Dermis blood vessel endothelial cell (primary cell): ENCODE measurements at regions not wholly inside any gene's neighbourhood (a gene's known extent, or its start where the extent isn't known, plus 50 kb on each side); places are given as distances from the start of the nearest gene placed in this dataset.
"Not testable (repeated sequence)": the region's sequence is repeated elsewhere in the genome, so short reads cannot be mapped to it uniquely, and the experiment has no call there.

Source experiments
- DNase-seq: peaks from one replicate; pipeline ENCODE4 v3.0.0; 2010

GRCh38 chr5:50898966-50899365 lies 232.5 kb downstream of the PARP8 start:
- DNase-seq = no peak

- no peak for DNase-seq
Measured at GRCh38 chr5:50900952-50901510, 234.6 kb downstream of the PARP8 start.

- no peak for DNase-seq
Measured at GRCh38 chr5:50903651-50904050, 237.2 kb downstream of the PARP8 start.

GRCh38 chr5:50905996-50906570 lies 239.6 kb downstream of the PARP8 start:
- no peak for DNase-seq

- DNase-seq = not testable (repeated sequence)
Measured at GRCh38 chr5:50920160-50920559, 253.7 kb downstream of the PARP8 start.

- DNase-seq = no peak
Measured at GRCh38 chr5:50921366-50922133, 255.1 kb downstream of the PARP8 start.

GRCh38 chr5:50922134-50922941 lies 255.9 kb downstream of the PARP8 start:
- not testable (repeated sequence) for DNase-seq

GRCh38 chr5:50922942-50923767 lies 256.7 kb downstream of the PARP8 start:
- DNase-seq = peak; percentile 47

GRCh38 chr5:50923768-50924494 lies 257.5 kb downstream of the PARP8 start:
- DNase-seq = no peak

GRCh38 chr5:50927953-50928352 lies 261.5 kb downstream of the PARP8 start:
- no peak for DNase-seq

GRCh38 chr5:50929174-50929573 lies 262.7 kb downstream of the PARP8 start:
- no peak for DNase-seq

GRCh38 chr5:50934343-50934742 lies 267.9 kb downstream of the PARP8 start:
- no peak for DNase-seq

- no peak for DNase-seq
Measured at GRCh38 chr5:50945139-50945538, 278.7 kb downstream of the PARP8 start.

GRCh38 chr5:50947906-50948683 lies 281.7 kb downstream of the PARP8 start:
- DNase-seq = no peak

- DNase-seq = no peak
Measured at GRCh38 chr5:50953290-50953689, 286.9 kb downstream of the PARP8 start.

GRCh38 chr5:50958852-50959457 lies 292.5 kb downstream of the PARP8 start:
- peak; percentile 63 for DNase-seq

GRCh38 chr5:50962934-50963872 lies 296.8 kb downstream of the PARP8 start:
- peak; percentile 63 for DNase-seq

- no peak for DNase-seq
Measured at GRCh38 chr5:50963971-50964745, 297.7 kb downstream of the PARP8 start.
